ENCODE measurements at regions not wholly inside any gene's neighbourhood (a gene's known extent, or its start where the extent isn't known, plus 50 kb on each side); places are given as distances from the start of the nearest gene placed in this dataset.

- TF ChIP-seq CTCF (IDR thresholded peaks at IDR 0.05; ENCODE audit: low read depth, low read length): no peak
- no peak for TF ChIP-seq EZH2phosphoT487 (IDR thresholded peaks at IDR 0.05; ENCODE audit: low read depth)
These were observed 1178.2 kb upstream of the PCDH20 start for GRCh38 chr13:62593804-62594203.
